ENCODE measurements at regions not wholly inside any gene's neighbourhood (a gene's known extent, or its start where the extent isn't known, plus 50 kb on each side); places are given as distances from the start of the nearest gene placed in this dataset.

GRCh38 chr21:16318651-16319300 is 589.0 kb downstream of the USP25 start:
- Histone ChIP-seq H3K36me3 (no peaks in the 10 kb centered on the region), H3K9me3 (no peaks in the 10 kb centered on the region), H3K27me3 (no peaks in the 10 kb centered on the region), H3K4me3 (no peak overlapping the region), H3K4me1 (peaks cover 0 to 11% (median 0%) of the 10 kb centered on the region in 9 donors), H3K27ac (no peak overlapping the region)
- intact Hi-C loops (cut with DNase I), result no loop called here
- DNase-seq, result no peak
- TF ChIP-seq, protein P1, sequence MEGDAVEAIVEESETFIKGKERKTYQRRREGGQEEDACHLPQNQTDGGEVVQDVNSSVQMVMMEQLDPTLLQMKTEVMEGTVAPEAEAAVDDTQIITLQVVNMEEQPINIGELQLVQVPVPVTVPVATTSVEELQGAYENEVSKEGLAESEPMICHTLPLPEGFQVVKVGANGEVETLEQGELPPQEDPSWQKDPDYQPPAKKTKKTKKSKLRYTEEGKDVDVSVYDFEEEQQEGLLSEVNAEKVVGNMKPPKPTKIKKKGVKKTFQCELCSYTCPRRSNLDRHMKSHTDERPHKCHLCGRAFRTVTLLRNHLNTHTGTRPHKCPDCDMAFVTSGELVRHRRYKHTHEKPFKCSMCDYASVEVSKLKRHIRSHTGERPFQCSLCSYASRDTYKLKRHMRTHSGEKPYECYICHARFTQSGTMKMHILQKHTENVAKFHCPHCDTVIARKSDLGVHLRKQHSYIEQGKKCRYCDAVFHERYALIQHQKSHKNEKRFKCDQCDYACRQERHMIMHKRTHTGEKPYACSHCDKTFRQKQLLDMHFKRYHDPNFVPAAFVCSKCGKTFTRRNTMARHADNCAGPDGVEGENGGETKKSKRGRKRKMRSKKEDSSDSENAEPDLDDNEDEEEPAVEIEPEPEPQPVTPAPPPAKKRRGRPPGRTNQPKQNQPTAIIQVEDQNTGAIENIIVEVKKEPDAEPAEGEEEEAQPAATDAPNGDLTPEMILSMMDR (IDR thresholded peaks at IDR 0.05), result no peak
- ATAC-seq, result no peak

DNA sequence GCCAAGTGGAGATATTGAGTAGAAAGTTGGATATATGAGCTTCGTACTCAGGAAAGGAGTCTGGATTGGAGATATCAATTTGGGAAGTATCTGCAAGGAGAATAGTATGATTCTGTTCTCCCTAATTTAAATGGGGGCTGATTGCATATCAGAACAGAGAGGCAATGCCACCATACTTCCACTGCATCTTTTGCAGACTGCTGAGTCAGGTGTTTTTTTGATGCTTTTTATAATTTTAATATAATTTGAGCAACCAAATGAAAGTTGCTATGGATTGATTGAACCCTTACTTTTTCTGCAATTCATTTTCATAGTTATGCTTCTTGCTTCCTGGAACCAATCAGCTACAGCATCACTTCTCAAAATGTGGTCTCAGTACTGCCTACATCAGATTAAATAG is 590.3 kb downstream of the USP25 start:
- Histone ChIP-seq H3K27me3 (no peaks in the 10 kb centered on the region), H3K4me3 (no peak overlapping the region), H3K4me1 (peaks cover 0 to 11% (median 0%) of the 10 kb centered on the region in 9 donors), H3K27ac (no peak overlapping the region), H3K36me3 (no peaks in the 10 kb centered on the region), H3K9me3 (no peaks in the 10 kb centered on the region)
- intact Hi-C loops (cut with DNase I), result loop anchor here in 3 of 10 donors (10.0 kb wide), 3 partner anchors 45 to 1135 kb away; no protein-coding TSS in a partner anchor
- TF ChIP-seq, protein P1 (IDR thresholded peaks at IDR 0.05), result no peak
- no peak for ATAC-seq
- 94 to 98% methylated on average over 1 of the region's 1 CpG for WGBS, 2 donors
- no peak for DNase-seq

- H3K27ac ChIP-seq, result peak overlapping the region in 4 of 10 donors; percentile 6 to 18 (median 16)
- 64 to 70% methylated on average over 2 of the region's 2 CpGs for whole genome bisulfite sequencing, 2 donors
- ATAC-seq (peak in 2 of 8 donors; percentile 38 to 40), DNase-seq (no peak)
- H3K4me1 ChIP-seq, result peaks cover 0 to 11% (median 0%) of the 10 kb centered on the region in 9 donors
- H3K36me3 ChIP-seq, result no peaks in the 10 kb centered on the region
- TF ChIP-seq, protein P1 (IDR thresholded peaks at IDR 0.05), result no peak
- H3K9me3 ChIP-seq, result no peaks in the 10 kb centered on the region
- no peak overlapping the region for H3K4me3 ChIP-seq
- intact Hi-C loops (cut with DNase I), result loop anchor here in 3 of 10 donors (10.0 kb wide), 3 partner anchors 48 to 1132 kb away; no protein-coding TSS in a partner anchor
- no peaks in the 10 kb centered on the region for H3K27me3 ChIP-seq
Measured at GRCh38 chr21:16322454-16322853, 592.7 kb downstream of the USP25 start.

DNA sequence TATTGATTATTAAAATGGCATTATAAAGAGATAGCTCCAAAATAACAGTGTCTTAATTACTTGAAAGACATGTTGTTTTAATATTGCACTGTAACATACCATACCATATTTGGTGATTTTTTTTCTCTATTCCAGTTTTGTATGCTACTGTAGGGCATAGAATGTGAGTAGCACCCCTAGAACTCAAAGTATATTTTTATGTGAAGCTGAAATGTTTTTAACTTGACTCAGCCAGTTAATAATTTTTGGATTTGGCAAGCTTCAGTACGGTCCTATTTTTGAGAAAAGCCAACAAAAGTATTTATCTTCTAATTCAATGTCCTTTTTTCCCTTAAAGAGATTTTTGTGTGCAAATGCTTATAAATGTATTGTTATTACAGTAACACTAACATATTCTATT is 593.8 kb downstream of the USP25 start:
- TF ChIP-seq, protein P1 (IDR thresholded peaks at IDR 0.05), result no peak
- DNase-seq, result no peak
- Histone ChIP-seq H3K9me3 (no peaks in the 10 kb centered on the region), H3K36me3 (no peaks in the 10 kb centered on the region), H3K27me3 (no peaks in the 10 kb centered on the region), H3K27ac (no peak overlapping the region), H3K4me1 (peaks cover 0 to 11% (median 0%) of the 10 kb centered on the region in 9 donors), H3K4me3 (no peak overlapping the region)
- WGBS, 2 donors, result 56 to 75% methylated on average over 1 of the region's 1 CpG
- intact Hi-C loops (cut with DNase I), result loop anchor here in 3 of 10 donors (1.0 to 10.0 kb wide), 4 partner anchors 49 to 1131 kb away; no protein-coding TSS in a partner anchor
- ATAC-seq, result no peak
